ENCODE measurements at regions not wholly inside any gene's neighbourhood (a gene's known extent, or its start where the extent isn't known, plus 50 kb on each side); places are given as distances from the start of the nearest gene placed in this dataset.

- TF ChIP-seq CTCF (IDR thresholded peaks at IDR 0.05) (no peak), POLR2A (IDR thresholded peaks at IDR 0.05) (no peak)
Observed at GRCh38 chr10:28942012-28942411, 264.7 kb downstream of the BAMBI start.

Data from esophagus squamous epithelium (tissue), 4 donors.